ENCODE measurements at regions not wholly inside any gene's neighbourhood (a gene's known extent, or its start where the extent isn't known, plus 50 kb on each side); places are given as distances from the start of the nearest gene placed in this dataset.

- DNase-seq, result no peak
These were observed 345.1 kb upstream of the PITX2 start for GRCh38 chr4:110967936-110968335.

DNA sequence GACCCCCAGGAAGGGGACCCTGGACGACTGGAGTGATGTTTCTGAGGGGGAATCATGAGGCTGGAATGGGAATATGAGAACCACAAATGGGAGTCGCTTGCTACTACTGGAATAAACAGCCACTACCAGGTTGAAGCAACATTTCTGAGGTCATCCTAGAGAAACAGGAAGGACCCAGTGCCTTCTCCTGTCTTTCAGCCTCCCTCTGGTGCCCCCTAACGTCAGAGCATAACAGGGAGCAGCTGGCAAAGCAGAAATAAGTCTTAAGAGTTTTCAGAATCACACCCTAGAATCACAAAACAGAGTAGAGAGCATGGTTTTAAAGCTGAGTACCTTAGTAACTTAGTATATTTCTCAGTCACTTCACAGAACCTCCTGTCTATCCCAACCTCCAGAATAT, 347.8 kb upstream of the PITX2 start:
- DNase-seq, result peak; percentile 29

DNA sequence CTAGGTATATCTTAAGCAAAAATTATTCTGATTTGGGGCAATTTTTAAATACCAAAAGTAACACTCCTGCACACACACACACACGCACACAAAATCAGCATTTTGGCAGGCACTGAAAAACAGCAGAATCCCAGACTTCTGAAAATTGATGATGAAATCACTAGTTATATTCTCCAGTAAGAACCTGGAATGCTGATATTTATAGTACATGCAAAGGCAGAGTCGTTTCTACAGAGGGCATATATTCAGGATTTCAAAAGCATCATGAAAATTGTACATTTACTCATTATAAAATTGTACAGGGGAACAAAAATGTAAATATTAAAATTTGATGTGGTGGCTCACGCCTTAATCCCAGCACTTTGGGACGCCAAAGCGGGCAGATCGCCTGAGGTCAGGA, 352.5 kb upstream of the PITX2 start:
- no peak for DNase-seq

DNA sequence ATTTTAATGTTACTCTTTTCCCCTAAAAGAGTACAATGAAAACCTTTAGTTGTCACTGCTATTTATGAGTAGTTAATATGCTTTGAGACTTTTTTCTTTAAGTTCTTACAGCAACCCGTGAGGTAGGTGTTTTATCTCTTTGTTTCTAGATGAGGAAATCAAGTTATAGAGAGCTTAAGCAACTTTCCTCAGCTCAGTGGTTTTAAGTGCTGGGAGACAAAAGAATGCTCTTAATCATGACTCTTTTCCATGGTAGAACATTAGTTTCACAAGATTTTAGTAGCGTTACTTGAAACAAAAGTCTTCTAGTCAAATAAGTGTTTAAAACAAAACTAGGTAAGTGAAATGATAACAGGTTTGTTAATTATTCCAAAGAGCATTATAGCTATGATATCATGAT, 354.7 kb upstream of the PITX2 start:
- DNase-seq, result no peak

DNA sequence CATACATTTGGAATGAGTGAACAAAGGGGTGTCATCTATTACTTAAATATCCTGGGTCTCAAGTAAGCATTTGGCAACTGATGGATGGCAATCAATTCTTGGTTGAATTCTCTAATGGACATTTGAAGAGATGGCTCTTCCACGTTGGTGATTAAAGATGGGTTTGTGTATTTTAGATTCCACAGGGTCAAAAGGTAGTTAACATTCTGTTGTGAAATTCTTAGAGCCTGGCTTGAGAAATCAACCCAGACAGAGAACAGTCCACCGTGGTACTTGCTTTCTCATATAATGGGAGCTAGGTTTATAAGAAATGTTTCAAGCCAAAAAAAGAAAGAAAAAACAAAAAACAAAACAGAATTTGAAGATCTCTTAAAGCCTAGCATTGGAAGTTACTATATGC, 355.9 kb upstream of the PITX2 start:
- no peak for DNase-seq

DNA sequence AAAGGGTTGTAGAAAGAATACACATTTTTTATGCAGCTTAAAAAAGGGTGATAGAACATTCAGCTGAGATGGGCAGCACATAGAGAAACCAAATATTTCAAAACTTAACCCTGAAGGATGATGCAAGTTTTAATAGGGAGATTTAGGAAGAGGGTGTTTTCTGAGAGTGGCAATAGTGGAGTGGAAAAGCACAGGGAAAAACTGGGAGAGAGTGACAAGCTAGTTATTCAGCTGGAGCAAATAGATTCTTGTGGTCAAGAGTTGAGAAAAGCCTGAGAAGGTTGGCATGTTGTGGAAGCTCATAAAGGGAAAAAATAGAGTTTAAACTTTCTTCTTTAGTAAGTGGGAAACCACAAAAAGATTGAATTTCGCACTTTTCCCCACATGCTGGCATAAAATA, 359.6 kb upstream of the PITX2 start:
- DNase-seq, result no peak

DNA sequence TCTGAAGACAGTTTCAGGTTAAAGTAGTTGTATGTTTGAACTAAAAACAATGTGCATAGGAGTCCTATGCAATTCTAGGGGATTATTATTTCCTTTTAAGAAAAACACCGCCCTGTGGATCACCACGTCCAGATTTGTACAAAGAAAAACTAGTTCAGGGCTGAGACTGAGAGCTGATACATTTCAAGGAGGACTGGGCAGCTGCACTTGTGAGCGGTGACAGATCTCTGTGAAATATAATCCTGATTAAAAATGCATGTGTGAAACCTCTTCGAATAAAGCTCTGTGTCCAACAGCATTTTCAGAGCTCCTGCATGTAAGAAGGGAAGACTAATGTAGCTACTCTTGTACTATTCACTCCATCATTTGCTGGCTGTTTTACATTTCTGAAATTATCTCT, 365.8 kb upstream of the PITX2 start:
- DNase-seq, result no peak

DNA sequence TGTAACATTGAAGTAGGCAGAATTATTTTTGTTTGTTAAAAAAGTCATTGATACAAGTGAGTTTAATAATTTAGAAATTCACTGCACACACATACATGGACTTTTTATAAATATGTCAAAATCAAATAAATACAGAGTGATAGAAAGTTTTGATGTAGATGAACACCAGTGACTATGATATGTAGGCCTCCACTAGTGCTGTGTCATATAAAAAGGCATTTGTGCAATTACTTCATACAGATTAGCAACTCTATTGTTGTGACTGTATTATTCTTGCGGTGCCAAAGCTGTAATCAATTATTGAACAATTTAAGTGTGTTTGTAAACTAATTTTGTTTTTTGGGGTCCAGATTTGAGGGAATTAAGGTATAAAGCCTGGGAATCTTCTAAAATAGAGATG, 366.2 kb upstream of the PITX2 start:
- no peak for DNase-seq

GRCh38 chr4:110994781-110995180, 371.9 kb upstream of the PITX2 start:
- DNase-seq, result no peak

- no peak for DNase-seq
These were observed 375.4 kb upstream of the PITX2 start for GRCh38 chr4:110998320-110998719.

- DNase-seq, result no peak
These were observed 388.6 kb upstream of the PITX2 start for GRCh38 chr4:111011458-111011857.

GRCh38 chr4:111013846-111014245, 391.0 kb upstream of the PITX2 start:
- no peak for DNase-seq

GRCh38 chr4:111014537-111014936, 391.7 kb upstream of the PITX2 start:
- DNase-seq, result no peak

- DNase-seq, result no peak
These were observed 393.5 kb upstream of the PITX2 start for GRCh38 chr4:111016416-111016815.

- no peak for DNase-seq
These were observed 395.3 kb upstream of the PITX2 start for GRCh38 chr4:111018216-111018615.

- DNase-seq, result no peak
These were observed 397.6 kb upstream of the PITX2 start for GRCh38 chr4:111020476-111020875.

GRCh38 chr4:111020961-111021360, 398.1 kb upstream of the PITX2 start:
- DNase-seq, result no peak

GRCh38 chr4:111022758-111023157, 399.9 kb upstream of the PITX2 start:
- no peak for DNase-seq

GRCh38 chr4:111027526-111027925, 404.6 kb upstream of the PITX2 start:
- DNase-seq, result no peak

DNA sequence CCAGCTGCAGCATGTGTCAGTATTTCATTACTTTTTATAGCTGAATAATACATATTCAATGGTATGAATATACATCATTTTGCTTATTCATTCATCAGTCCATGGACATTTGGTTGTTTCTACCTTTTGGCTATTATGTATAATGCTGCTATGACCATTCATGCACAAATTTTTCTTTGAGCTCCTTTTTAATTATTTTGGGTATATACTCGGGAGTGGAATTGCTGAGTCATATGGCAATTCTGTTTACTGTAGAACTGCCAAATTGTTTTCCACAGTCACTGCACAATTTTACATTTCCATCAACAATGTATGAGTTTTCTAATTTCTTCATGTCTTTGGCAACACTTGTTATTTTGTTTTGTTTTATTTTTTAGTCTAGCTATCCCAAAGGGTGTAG, 405.9 kb upstream of the PITX2 start:
- no peak for DNase-seq

- DNase-seq, result no peak
These were observed 408.2 kb upstream of the PITX2 start for GRCh38 chr4:111031001-111031579.

GRCh38 chr4:111031596-111031995, 408.7 kb upstream of the PITX2 start:
- DNase-seq, result no peak

DNA sequence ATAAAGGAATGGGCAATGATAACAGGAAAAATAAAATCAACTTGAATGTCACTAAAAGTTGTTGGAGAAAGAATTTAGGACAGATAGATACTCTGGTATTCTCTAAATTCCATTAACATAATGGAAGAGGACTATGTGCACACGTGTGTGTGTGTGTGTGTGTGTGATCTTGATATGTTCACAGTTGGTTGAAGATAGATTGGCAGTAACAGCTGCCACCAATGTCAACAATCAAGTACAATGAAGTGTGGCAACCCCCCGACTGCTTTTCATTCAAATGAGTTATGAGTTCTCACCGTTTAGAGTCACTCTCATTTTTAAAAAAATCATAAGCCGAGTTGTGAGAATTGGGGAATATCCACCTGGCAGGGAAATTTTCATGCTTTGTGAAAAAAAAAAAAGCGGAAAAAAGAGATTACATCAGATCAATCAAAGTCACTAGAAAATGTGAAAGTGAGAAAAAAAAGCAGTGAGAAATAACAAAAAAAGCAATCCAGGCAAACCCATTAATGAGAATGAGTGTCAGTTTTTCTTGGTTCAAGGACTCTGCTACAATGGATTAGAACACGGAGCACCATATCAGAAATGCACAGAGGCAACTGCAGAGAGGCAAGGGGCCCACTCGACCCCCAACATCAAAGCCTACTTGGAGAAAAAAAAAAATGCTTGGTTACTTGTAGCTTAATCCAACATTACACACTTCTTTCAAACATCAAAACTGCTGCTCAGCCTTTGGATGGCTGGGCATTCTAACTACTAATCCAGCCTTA, 414.9 kb upstream of the PITX2 start:
- no peak for DNase-seq

- no peak for DNase-seq
These were observed 418.0 kb upstream of the PITX2 start for GRCh38 chr4:111040904-111041303.

DNA sequence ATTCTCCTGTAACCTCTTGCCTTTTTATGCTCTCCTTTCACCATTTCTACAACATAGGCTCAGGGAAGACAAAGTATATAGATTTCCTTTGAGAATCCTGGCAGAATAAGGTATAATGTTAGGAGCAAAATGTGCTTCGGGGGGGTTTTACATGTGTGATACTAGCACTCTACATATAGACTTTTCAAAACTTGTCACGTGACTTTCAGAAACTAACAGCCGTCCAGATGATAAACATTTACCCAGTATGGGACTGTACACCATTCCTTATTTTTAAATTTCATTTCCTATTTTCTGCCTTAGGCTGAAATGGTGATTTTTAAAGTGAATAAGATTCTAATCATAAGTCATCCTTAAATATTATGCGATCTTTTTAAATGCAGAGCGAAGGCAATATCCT, 420.4 kb upstream of the PITX2 start:
- no peak for DNase-seq

All from activated CD4-positive, alpha-beta T cell treated with anti-CD3 and anti-CD28 coated beads, Interleukin-2, amount 50 U/mL, for 16 hours (primary cell).